GM18519 (cell line): ENCODE measurements at regions not wholly inside any gene's neighbourhood (a gene's known extent, or its start where the extent isn't known, plus 50 kb on each side); places are given as distances from the start of the nearest gene placed in this dataset.

Experiments used
- ATAC-seq: cut with Tn5 transposase; IDR thresholded peaks from one replicate; pipeline ENCODE4 v1.9.1; 2021; ENCODE audit warnings: mild to moderate bottlenecking, moderate library complexity; ENCODE audit not compliant: unreplicated experiment, low FRiP score

DNA sequence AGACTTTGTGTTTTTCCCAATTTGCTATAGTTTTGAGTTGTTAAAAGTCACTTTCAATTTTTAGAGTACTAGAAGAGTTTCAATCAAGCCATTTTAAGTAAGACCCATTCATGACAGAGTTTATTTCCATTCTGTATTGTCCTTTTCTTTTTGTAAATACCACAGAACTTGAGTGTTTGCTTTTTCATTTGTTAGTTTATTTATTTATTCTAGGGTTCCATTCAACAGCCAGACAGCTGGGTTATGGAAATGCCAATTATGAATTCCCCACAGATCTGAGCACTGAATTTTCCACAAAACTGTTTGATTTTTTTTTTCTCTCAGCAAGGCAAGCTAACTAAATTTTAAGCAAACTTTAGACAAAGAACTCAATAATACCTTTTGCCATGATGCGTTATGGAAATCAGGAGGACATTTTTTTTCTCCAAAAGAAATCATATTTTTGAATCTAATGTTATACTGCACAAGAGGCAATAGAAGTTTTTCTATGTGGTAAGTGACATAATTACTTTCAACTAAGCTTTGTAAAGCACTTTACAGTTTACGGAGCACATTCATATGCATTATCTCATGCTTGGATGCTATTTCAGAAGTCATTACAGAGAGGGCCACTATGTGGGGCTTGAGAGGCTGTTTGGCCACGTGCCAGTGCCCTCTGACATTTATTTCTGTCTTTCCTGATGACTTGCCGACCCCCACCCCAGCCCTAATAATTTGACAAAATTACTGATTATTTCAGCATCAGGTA is 181.5 kb downstream of the VRK1 start:
- ATAC-seq: no peak

- ATAC-seq: no peak
These were observed 182.5 kb downstream of the VRK1 start for GRCh38 chr14:96979611-96980074.

GRCh38 chr14:96980835-96981234 is 183.7 kb downstream of the VRK1 start:
- ATAC-seq: no peak

GRCh38 chr14:96986256-96987085 is 189.3 kb downstream of the VRK1 start:
- ATAC-seq: no peak

GRCh38 chr14:96987086-96987474 is 189.9 kb downstream of the VRK1 start:
- ATAC-seq: no peak

DNA sequence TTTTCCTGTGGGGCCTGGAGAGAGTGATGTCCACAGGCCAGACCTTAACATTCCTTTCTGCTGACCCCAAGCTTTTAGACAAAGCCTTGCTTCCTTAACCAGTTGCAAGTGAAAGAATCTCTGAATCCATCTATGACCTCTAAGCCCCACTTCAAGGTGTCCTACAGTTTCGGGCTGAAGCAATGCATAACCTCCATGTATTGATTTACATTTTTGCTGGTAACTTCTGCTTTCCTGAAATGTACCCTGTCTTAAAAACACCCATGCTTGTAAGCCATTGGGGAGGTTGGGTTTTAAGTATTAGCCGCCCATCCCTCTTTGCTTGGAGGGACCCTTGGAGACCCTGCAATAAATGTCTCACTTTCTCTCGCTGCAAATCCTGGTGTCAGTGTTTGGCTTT is 190.6 kb downstream of the VRK1 start:
- no peak for ATAC-seq

DNA sequence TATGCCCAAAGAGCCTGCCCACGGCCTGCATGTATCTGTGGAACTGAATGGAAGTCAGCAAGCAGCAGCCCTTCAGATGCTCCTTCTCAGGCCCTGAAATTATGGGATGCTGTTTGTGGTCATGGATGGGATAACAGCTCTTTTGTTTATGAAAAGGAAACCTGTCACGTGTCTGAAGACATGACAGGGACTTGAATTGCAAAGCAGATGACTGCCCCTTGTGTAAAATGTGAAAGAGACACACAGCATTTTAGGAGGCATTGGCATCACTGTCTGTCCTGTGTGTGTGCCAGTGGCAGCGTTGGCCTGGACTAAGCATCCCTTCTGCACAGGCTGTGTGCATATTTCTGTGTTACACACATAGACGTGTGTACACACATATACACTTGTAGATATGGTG is 192.1 kb downstream of the VRK1 start:
- no peak for ATAC-seq

DNA sequence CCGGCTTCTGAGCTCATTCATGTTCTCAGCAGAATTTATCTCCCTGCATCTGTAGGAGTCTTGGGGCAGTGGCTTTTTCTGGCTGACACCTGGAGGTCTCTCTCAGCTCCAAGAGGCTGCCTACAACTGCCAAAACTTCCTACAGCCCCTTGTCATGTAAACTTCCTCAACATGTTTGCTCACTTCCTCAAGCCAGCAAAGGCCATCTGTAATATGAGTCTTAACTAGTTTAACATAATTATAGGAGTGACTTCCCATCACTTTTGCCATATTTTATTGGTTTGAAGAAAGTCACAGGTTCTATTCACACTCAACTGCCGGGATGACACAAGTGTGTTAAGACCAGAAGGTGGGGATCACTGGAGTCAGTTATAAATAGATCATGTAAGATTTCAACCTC is 194.0 kb downstream of the VRK1 start:
- no peak for ATAC-seq

DNA sequence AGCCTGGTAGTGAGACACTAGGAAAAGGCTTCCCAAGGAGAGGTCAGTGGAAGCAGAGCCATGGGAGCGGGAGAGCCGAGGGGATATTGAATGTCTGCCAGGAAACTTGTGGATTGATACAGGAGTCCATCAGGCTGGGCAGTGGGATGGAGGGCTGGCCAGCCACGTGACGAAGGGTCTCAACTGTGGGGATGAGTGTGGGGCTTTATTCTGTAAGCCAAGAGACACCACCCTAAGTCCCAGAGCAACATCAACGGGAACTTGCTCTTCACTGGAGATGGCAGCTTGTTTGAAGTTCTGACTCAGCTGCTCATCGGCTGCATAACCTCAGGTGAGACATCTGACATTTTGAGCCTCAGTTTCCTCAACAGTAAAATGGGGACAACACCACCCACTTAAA is 197.8 kb downstream of the VRK1 start:
- no peak for ATAC-seq

DNA sequence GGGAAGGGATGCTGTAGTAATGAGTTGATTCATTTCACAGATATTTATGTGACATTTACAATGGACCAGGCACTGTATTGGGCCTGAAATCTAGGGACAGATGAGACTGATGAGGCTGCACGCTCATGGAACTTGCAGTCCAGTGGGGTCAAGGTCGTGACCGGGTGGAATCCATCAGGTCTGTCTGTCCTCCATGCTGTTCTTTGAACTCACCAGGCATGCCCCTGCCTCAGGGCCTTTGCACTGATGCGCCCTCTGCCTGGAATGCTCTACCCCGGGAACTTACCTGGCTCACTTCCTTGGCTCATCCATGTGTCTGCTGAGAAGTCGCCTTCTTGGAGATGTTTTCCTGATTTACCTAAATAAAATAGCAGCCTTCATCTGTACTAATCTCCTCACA is 200.1 kb downstream of the VRK1 start:
- no peak for ATAC-seq

GRCh38 chr14:96997996-96998395 is 200.8 kb downstream of the VRK1 start:
- no peak for ATAC-seq

DNA sequence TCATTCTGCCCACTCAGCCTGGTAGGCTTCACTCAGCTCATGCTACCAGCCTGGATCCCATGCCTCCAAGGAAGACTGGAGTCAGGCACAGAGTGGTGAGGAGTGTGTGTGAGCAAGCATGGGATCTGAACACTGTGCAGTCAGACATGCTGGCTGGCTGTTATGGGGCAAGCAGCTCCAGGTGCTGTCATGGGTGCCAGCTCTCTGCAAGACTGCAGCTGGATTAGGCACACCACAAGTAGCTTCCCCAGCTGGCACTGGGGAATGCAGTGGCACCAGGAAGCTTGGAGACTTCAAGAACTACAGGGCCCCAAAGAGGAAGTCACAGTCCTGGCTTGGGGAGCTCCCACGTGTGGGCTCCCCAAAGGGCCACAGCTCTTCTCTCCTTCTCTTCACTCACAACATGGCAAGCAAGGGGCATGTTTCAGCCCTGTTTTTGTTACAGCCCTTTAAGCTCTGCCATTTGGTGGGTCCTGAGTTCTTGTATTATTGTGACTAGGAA is 202.5 kb downstream of the VRK1 start:
- no peak for ATAC-seq

DNA sequence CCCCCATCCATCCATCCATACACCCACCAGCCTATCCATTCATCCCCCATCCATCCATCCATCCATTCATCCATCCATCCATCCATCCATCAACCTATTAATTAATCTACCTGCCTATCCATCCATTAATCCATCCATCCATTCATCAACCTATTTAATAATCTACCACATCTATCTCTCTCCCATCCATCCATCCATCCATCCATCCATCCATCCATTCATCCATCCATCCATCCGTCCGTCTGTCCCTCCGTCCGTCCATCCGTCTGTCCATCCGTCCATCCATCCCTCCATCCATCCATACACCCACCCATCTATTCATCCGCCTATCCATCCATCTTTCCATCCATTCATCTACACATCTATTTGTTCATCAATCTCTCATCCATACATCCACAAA is 205.3 kb downstream of the VRK1 start:
- no peak for ATAC-seq

DNA sequence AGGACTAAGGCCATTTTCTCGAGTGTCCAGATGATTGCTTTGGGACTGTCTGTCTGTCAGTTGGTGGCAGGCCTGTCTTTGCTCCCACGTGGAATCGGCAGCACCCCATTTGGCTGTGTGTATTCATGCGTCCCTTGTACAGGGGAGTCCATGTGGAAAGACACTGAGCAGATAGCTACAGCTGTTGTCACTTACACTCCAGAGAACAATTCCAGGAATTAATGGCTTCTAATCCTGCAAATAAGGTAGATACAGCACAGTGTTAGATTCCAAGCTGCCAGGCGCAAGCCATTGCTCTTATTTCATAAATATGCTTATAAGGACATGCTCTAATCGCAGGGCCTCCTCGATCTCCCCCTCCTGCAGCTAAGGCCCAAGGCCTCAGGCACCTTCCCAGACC is 208.8 kb downstream of the VRK1 start:
- ATAC-seq: no peak

DNA sequence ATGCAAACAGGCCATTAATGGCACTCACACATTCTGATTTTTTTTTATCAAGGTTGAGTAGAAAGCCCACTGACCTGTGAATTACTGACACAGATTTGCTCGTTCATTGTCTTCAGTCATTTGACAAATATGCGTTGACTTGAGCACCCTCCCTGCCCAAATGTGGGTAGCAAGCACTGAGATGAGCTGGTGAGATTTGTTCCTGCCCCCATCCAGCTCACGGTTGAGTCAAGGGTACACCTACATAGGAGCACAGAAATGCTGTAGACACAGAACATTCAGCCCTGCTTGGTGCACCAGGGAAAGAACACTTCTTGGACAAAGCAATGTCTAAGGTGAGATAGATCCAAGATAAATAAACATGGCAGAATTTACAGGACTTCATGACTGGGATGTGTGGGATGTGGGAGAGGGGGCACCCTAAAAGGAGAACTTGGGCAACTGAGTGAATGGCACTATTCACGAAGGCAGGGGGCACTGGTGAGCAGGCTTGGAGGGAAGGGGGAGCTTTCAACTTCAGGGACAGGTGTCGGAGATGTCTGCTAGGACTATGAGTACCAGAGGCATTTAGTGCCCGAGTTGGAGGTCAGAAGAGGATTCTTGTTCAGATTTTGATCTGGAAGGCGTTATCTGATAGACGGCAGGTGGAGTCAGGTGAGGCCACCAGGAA is 213.4 kb downstream of the VRK1 start:
- ATAC-seq: no peak

GRCh38 chr14:97013878-97014277 is 216.7 kb downstream of the VRK1 start:
- ATAC-seq: no peak

- ATAC-seq: no peak
These were observed 223.8 kb downstream of the VRK1 start for GRCh38 chr14:97021001-97021400.

- no peak for ATAC-seq
These were observed 224.5 kb downstream of the VRK1 start for GRCh38 chr14:97021571-97022168.

DNA sequence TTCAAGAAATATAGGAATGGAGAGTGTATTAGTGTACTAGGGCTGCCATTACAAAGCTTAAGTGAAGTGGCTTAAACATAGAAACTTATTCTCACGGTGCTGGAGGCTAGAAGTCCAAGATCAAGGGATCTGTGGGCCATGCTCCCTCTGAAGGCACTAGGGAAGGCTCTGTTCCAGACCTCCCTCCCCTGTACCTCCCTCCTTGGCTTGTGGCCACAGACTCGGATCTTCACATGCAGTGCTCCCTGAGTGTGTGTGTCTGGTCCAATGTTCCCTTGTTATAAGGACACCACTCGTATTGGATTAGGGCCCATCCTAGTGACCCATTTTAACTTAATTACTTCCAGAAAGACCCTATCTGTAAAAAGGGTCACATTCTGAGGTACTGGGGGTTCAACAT is 225.6 kb downstream of the VRK1 start:
- ATAC-seq: no peak

- no peak for ATAC-seq
These were observed 226.7 kb downstream of the VRK1 start for GRCh38 chr14:97023871-97024270.

DNA sequence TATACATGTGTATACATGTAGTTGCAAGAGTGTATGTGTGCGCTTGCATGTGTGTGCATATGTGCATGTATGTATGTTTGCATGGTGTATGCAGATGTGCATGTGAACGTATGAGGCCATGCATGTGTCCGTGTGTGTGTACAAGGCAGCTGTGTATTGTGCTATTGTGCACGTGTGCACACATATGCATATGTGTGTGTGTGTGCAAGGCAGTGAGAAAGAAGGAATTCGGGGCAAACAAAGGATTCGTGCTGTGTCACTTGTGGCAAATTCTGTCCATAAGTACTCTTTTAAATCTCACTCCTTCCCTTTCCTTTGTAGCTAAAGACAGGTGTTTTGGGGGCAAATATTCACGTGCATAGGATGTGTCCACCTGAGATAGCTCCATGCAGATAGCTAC is 227.1 kb downstream of the VRK1 start:
- ATAC-seq: no peak
